Activated CD8-positive, alpha-beta memory T cell treated with anti-CD3 and anti-CD28 coated beads for 48 hours (primary cell): ENCODE measurements at regions not wholly inside any gene's neighbourhood (a gene's known extent, or its start where the extent isn't known, plus 50 kb on each side); places are given as distances from the start of the nearest gene placed in this dataset.

ENCODE experiments used
- DNase-seq, 3 experiments: peaks; one replicate each; pipeline ENCODE4 v3.0.0-alpha.2; 2020; ENCODE audit warnings: low read depth in 2 of 3, low spot score in 2 of 3

DNA sequence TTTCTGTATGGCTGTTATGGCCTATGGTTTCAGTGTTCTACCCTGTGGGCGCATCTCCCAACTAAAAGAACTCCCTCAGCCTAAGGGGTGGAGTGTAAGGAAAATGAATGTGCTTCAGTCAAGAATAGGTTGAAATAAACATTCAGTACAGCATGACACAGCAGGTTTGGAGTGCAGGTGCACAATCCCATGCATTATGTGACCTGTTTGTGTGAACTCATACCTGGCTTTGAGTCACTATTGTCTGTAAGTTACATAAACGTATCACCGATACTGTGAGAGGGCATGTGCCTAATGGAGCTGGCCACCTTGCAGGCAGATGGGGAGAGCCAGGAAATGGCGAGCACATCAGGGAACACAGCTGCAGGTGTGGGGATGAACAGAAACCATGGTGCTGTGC lies 216.0 kb downstream of the DSEL start:
- no peak for DNase-seq

DNA sequence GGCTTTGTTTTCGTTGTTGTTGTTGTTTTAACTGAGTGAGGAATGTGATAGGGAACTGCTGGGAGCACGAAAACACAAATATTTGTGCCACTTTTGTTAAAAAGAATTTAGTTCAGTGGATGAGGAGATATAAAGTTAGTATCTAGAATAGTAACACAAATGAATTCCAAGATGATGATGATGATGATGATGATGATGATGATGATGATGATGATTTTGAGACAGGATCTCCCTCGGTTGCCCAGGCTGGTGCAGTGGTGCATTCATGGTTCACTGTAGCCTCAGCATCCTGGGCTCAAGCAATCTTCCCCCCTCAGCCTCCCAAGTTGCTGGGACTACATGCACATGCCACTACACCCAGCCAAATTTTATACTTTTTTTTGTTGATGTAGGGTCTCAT lies 223.7 kb downstream of the DSEL start:
- no peak for DNase-seq

DNA sequence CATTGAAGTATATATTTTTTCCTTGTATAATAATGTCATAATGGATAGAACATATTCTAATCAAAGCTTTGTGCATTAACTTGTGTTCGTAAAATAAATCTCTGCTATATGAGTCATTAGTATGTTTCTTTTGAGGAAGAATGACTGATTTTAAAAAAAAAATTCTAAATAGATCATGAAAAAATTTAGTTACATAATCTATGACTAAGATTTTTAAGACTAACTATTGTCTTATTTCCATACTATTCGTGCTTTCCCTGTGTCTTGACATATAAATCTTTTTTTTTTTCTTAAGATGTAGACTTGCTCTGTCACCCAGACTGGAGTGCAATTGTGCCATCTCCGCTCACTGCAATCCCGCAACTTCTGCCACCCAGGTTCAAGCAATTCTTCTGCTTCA lies 226.1 kb downstream of the DSEL start:
- DNase-seq: no peak

DNA sequence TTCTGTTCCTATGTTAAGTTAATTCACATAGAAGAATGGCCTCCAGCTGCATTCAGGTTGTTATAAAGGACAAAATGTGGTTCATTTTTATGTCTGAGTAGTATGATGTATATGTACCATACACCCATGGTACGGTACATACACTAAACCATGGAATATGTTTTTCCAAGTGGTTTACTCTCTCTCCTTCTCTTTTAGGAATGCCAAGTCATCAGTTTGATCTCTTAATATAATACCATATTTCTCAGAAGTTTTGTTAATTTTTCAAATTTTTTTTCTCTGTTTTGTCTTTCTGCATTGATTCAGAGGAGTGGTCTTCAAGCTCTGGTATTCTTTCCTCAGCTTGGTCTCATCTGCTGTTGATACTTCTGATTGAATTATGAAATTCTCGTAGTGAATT lies 230.9 kb downstream of the DSEL start:
- DNase-seq: no peak

DNA sequence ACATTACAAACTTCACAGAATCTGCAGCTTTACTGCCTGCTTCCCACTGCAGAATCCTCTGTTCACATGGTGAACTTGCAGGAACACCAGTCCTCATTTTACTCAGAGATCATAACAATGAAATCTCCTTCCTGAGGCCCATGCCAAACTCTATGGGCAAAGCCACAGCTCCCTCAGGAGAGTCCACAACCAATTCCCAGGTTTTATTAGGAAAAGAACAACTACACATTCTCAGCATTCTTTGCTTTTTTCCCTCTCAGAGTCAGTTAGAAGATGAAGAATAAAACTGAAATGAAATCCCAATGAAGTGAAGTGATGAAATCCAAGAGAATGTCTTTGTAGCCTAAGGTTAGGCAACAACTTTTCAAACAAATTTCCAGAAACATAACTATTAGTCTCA lies 233.7 kb downstream of the DSEL start:
- DNase-seq: no peak

DNA sequence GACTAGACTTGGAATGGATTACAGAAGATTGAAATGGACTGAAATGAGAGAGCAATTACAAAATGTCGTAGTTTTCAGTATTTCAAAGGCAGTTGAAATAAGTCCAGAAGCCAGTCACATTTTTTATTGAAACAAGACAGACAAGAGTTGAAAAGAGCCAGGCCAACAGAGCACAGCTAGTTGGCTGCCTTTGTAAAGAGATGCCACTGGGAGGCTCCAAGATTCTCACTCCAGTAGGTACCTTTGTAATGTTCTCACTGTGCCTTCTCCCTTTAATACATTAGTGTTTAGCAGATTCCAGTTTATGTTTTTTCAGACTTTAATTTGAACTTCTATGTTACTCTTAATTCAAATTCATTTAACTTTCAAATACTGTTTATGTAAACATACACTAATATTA lies 234.8 kb downstream of the DSEL start:
- DNase-seq: no peak

DNA sequence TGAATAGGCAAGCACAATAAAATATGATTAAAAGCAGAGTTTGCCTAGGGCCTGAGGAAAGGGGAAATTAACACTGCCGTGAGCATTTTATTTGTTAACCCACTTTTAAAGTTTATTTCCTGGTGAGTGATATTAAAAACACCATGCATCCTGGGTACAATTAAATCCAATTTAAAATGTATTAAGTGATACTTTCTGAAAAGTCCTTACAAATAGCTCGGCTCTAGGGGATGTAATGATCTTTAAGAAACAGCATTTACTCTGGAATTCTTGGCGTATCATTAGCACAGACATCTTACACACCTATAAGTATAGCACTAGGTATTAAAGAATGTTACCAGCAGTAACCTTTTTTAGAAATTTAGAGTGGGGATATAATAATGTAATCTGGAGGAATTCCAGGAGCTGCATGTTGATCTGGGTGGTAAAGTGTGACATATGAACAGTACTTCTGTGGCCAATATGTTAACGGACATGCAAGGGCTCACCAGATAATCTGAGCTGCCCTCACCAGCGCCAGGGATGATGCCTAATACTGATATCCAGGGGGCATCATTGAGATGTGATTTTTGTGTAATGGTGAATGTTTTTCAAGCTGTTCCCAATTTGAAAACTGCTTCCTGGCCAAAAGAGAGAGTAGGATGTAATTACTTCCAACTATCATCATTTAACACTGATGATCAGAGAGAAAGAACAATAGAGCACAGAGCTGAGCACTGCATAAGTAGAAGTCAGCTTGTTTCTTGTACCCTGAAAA lies 235.9 kb downstream of the DSEL start:
- no peak for DNase-seq

DNA sequence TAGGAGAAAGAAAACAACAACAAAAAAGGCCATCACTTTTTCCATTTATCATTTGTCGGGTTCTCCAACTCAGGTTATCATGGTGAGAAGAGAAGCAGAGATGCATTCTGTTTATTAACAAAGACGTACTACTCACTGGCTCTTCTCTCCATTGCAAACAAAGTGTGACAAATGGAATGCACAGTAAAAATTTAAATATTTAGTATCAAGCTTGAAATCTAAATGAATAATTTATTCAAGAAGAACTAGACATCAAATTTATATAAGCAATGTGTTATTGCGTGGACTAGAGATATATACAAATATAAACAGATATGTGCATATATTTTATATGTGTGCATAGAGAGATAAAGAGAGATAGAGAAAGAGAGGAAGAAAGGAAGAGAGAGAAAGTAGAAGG lies 236.5 kb downstream of the DSEL start:
- DNase-seq: no peak

DNA sequence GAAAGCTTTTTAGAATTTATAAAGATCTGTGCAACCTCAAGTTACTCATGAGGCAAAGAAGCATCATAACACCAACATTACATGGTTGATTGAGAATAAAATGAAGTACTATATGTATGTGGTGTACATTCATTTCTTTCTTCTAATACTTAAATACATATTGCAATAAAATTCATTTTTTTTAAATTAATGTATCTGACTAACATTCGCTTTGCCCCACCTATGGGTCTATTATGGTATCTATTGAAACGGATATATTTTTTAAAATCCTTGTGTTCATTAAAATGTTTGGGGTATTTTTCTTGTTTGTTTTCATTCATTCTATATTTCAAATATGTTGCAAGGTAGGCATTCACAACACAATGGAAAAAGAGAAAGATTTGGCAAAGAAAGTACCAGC lies 237.5 kb downstream of the DSEL start:
- no peak for DNase-seq

DNA sequence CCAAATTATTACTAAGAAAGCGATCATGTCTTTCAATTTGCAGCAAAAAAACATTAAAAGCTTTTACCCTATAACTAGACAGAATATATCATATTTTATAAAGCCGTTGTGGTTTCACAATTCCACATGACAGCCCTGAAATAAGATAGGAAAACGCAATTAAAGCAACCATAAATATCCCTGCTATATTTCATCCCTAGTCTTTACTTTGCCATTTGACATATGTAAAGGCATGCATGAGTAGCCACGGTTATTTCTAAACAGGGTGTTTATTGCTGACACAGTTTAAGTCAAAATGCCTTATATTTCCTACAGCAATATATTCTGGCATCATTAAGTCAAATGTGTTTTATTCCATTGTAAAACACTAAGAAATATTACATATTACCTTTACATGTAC lies 239.9 kb downstream of the DSEL start:
- DNase-seq: no peak

DNA sequence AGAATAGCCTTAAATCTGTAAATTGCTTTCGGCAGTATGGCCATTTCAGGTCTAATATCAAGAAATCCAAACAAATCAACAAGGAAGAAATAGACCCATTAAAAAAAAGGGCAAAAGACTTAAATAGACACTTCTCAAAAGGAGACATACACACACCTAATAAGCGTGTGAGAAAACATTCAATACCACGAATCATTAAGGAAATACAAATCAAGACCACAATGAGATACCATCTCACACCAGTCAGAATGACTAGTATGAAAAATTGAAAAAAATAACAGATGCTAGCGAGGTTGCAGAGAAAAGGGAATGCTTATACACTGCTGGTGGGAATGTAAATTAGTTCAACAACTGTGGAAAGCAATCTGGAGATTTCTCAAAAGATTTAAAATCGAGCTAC lies 243.2 kb downstream of the DSEL start:
- no peak for DNase-seq

DNA sequence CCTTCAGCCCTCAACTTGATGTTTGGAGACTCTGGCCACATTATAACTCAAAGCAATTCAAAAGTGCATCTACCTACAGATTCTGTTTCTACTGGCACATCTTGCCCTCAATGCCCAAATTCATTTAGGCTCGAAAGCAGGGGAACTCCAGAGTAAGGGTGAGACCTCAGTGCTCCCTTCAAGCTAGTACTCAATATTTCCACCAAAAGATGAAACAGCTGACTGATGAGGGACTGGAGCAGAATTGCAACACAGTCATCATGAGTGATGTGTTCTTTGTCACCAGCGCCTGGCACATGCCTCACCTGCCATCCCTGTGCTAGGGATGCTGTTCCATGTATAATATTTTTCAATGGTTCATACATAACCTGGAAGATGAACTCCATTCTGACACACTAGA lies 247.3 kb downstream of the DSEL start:
- no peak for DNase-seq

DNA sequence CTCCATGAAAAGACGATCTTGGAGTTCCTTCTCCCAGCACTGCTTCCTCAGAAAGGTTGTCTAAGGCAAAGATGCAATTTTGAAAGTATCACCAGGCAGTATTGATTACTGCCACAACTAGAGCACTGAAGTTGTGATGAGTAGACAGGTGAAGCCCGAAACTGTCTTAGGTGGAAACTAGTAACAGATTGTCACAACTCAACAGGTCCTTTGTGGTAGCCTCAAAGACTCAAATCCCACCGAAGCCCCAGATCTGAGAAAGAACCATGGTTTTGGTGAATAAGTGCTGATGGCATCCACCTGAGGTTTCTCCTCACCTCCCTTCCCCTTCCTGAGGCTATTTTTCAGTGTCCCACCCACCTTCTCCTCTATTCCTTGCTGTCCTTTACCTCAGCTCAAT lies 248.0 kb downstream of the DSEL start:
- no peak for DNase-seq

DNA sequence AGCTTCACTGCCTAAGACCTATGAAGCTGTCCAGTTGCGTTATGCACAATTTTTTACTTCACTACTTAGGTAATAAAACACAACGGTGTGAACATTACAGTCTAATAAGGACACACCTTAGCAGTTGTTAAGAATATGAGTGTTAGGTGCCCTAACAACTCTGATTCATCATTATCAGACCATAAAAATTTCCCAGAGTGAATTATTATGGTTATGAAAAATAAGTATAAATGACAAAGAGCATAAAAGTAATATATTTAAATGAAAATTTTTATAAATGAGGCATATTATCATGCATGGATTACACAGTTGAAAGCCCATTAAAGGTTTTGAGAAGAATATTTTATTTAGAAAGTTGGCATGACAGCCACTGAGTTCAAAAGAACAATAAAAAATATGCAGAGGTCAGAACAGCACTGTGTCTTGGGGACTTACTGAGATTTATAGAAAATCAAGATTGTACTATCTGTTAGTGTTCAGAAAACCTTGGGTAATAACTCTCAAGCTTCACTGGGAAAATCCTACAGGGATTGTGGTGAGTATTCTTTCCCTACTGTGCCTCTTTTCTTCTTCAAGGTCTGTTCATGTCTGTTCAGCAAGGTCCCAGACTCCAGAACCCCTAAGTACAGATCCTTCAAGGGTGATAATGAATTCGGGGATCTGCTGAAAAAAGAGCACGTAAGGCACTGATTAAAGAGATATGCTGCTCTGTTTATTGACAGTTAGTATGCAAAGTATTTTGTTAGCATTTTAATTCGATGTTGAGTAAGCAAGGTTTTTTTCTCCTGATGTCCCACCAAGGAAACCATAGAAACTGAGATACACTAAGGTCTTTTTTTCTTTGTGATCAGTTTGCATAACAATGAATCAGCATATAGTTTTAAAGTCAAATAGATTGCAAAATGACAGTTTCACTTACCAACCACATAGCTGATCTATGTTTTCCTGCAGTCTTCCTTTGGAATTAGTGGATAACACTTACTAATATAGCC lies 250.0 kb downstream of the DSEL start:
- DNase-seq: no peak

DNA sequence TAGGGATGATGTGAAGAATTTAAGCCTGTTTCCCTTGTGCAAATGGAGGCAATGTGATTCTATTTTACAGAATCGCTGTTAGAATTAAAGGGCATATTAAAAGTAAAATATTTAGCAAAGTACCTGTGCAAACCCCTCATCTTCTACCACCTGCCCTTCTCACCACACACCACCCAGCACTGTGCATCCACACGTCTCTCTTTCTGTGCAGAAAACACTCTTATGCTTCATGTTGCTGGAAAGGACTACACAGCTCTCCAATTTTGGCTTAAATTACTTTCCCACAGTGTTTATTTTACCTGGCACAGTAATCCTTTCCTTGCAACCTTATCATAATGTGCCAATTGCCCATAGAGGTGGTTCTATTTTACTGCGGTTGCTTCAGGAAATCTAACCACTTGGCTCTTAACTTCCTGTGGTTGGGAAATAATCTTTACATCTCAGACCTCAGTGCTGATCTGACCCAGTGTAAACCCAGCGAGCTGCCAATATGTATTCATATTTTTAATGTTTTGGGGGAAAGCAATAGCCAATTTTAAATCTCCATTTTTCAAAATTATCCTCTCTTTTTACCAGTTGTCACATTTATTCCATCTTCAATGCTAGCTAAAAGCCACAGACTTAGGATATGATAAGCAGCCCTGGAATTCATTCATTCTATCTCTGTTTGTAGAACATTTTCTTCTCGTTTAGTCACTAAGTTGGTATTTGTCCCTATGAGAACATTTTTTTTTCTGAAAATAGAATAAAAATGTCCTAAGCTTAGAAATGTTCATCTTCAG lies 250.9 kb downstream of the DSEL start:
- DNase-seq: no peak

DNA sequence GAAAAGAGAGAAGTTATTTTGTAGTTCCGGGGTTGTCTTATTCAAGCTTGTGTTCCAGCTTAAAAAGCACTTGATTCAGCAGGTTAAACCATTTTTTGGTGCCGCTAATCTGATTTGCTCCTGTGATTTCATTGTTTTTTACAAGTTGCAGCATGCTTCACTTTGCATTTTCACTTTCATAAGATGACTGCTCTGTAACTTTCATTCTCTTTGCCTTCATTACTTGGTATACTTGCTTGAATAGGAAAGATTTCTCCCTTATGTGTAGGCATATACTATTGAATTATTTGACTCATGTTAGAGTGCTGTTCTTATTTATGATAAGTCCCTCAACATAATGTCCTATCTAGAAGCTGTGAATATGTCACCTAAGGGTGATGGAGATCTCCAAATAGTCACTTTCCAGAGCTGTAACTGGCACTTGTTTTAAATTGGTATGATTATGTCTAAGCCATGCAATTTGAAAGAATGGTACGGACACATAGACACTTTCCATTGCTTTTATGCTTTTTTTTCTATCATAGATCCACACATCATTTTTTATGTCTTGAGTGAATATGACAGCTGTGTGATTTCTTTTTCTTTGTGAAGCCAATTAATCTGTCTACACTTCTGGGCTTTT lies 254.5 kb downstream of the DSEL start:
- no peak for DNase-seq

DNA sequence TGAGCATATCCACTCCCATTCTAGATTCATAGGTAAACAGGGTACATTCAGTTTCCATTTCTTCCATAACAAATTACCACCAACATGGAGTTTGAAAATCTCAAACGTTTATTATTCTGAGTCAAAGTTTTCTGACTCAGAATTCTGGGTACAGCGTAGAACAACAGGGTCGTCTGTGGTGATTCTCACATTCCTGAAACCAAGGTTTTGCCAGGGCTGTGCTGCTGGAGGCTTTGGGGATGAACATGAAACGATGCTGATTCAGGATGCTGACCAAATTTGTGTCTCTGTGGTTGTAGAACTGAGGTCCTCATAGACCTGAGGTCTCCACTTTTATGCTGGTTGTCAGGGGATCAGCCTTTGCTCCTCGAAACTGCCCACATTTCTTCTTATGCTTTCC lies 255.7 kb downstream of the DSEL start:
- no peak for DNase-seq

DNA sequence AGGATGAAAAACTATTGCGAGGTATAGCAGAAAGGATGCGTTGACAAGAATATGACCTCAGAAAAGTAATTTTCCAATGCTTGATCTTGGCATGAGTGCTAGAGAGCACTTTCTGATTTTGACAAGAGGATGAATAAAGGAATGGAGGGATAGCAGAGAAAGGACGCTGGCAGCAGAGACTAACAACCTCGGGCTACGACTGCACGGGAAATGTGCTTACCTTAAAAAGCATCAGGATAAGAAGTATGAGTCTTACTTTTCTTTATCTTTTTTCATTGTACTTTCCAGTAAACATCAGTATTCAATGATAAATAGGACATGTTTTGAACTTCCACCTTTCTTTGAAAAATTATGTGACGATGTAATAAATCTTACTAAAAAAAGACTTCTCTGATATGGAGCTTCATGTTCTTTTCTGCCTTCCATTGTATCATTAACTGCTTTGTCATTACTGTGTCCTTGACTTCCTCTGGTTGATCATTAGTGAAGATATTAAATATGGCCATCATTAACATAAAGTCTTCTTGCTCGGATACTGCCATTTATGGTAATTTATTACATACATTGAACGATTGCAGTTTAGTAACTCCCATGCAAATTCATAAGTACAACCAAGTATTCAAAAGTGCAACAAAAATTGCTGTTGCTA lies 265.6 kb downstream of the DSEL start:
- no peak for DNase-seq

DNA sequence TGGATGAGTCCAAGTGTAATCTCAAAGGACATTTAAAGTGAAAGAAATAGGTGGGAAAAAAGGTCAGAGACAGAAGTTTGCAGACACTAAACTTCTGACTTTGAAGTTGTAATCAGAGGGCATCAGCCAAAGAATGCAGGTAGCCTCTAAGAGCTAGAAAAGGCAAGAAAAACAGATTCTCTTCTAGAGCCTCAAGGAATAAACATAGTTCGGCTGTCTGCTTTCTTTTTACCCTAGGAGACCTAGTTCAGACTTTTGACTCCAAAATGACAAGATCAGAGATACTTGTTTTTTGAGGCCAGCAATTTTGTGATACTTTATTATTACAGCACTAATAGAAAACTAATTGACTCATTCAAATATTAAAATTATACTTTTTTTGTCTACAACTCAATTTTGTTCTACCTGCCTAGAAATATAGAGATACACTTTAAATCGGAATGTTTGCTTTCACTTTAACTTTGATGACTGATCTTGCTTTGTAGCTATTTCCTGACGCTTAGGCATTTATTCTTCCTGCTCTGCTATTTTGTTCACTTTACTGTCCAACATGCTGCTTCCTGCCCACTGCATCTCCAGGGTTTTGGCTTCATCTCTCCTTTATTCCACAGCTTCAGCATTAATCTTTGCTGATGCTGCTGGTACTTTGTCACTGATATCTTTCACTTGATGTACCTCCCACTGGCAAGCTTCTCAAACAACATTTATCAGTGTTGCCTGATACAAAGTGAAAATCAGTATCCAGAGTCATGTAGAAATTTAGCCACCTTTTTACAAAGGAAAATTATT lies 272.5 kb downstream of the DSEL start:
- DNase-seq: no peak

DNA sequence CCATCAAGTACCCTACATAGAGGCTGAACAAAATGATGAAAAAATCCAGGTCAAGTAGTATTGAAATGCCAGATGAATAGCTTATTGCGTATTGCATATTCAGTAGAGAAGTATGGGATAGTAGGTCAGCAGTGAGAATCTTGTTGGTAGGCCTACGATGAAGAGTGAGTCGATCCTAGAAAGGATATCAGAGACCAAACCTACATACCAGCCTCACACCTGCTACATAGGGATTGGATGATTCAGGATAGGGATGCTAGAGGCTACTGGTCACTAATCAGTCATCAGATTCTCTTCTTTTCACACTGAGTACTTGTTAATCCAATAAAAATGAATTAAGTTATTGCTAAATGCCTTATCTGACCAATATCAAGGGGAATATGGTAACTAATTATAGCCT lies 274.5 kb downstream of the DSEL start:
- DNase-seq: no peak
